Right atrium auricular region (tissue), 2 donors: ENCODE measurements at regions not wholly inside any gene's neighbourhood (a gene's known extent, or its start where the extent isn't known, plus 50 kb on each side); places are given as distances from the start of the nearest gene placed in this dataset.

Source experiments
- DNase-seq: peaks from one replicate; pipeline ENCODE4 v3.0.0-alpha.2; 2019; ENCODE audit warnings: low spot score
- H3K27ac ChIP-seq, 2 donors: fragments of 200-600 bp; sonication (generic); 1 replicate in 1 of 2; 2 replicates in 1 of 2; pipeline ENCODE4 v1.5.1; 2016 to 2019
- H3K27me3 ChIP-seq, 2 donors: fragments of 200-600 bp; sonication (generic); one replicate each; pipeline versions ENCODE4 v1.5.1 to v1.6.0; 2017 to 2019
- H3K36me3 ChIP-seq: fragments of 200-600 bp; sonication (generic); one replicate; pipeline ENCODE4 v1.5.1; 2016
- H3K4me1 ChIP-seq, 2 donors: fragments of 200-600 bp; sonication (generic); one replicate each; pipeline versions ENCODE4 v1.5.1 to v1.6.0; 2017 to 2019
- H3K4me3 ChIP-seq, 2 donors: fragments of 200-600 bp; sonication (generic); 1 replicate in 1 of 2; 2 replicates in 1 of 2; pipeline ENCODE4 v1.5.1; 2017 to 2019; ENCODE audit warnings: mild to moderate bottlenecking in 1 of 2, moderate library complexity in 1 of 2
- H3K9me3 ChIP-seq, 2 donors: fragments of 200-600 bp; sonication (generic); one replicate each; pipeline ENCODE4 v1.5.1; 2019
- CTCF ChIP-seq, 2 donors: fragments of 200-600 bp; sonication (generic); IDR thresholded peaks; one replicate each; pipeline ENCODE4 v1.5.1; 2019; ENCODE audit warnings: antibody characterized with exemption in 2 of 2

GRCh38 chr10:107280293-107280692 lies 115.8 kb upstream of the SORCS1 start:
- Histone ChIP-seq H3K27ac (no peak overlapping the region), H3K4me3 (no peak overlapping the region), H3K4me1 (no peaks in the 10 kb centered on the region), H3K27me3 (no peaks in the 10 kb centered on the region), H3K9me3 (no peaks in the 10 kb centered on the region), H3K36me3 (no peaks in the 10 kb centered on the region)
- no peak for DNase-seq
- TF ChIP-seq CTCF (IDR thresholded peaks at IDR 0.05) = no peak

GRCh38 chr10:107277591-107277990 lies 113.1 kb upstream of the SORCS1 start:
- H3K4me1 ChIP-seq = no peaks in the 10 kb centered on the region
- H3K4me3 ChIP-seq = no peak overlapping the region
- no peak for DNase-seq
- TF ChIP-seq CTCF (IDR thresholded peaks at IDR 0.05) = no peak
- no peaks in the 10 kb centered on the region for H3K27me3 ChIP-seq
- H3K27ac ChIP-seq = no peak overlapping the region
- no peaks in the 10 kb centered on the region for H3K36me3 ChIP-seq
- no peaks in the 10 kb centered on the region for H3K9me3 ChIP-seq

GRCh38 chr10:107275806-107276205 lies 111.3 kb upstream of the SORCS1 start:
- Histone ChIP-seq H3K4me1 (no peaks in the 10 kb centered on the region), H3K36me3 (no peaks in the 10 kb centered on the region), H3K9me3 (no peaks in the 10 kb centered on the region), H3K4me3 (no peak overlapping the region), H3K27me3 (no peaks in the 10 kb centered on the region), H3K27ac (no peak overlapping the region)
- no peak for DNase-seq
- TF ChIP-seq CTCF (IDR thresholded peaks at IDR 0.05) = no peak

- Histone ChIP-seq H3K27ac (no peak overlapping the region), H3K4me1 (no peaks in the 10 kb centered on the region), H3K27me3 (no peaks in the 10 kb centered on the region), H3K9me3 (no peaks in the 10 kb centered on the region), H3K36me3 (no peaks in the 10 kb centered on the region), H3K4me3 (no peak overlapping the region)
- no peak for TF ChIP-seq CTCF (IDR thresholded peaks at IDR 0.05)
- no peak for DNase-seq
Measured at GRCh38 chr10:107269626-107270025, 105.1 kb upstream of the SORCS1 start.

- Histone ChIP-seq H3K4me3 (no peak overlapping the region), H3K27ac (no peak overlapping the region), H3K27me3 (no peaks in the 10 kb centered on the region), H3K36me3 (no peaks in the 10 kb centered on the region), H3K4me1 (no peaks in the 10 kb centered on the region), H3K9me3 (no peaks in the 10 kb centered on the region)
- no peak for DNase-seq
- TF ChIP-seq CTCF (IDR thresholded peaks at IDR 0.05) = no peak
Measured at GRCh38 chr10:107264742-107265141, 100.2 kb upstream of the SORCS1 start.

GRCh38 chr10:107244122-107244521 lies 79.6 kb upstream of the SORCS1 start:
- Histone ChIP-seq H3K36me3 (no peaks in the 10 kb centered on the region), H3K4me1 (no peaks in the 10 kb centered on the region), H3K27ac (no peak overlapping the region), H3K27me3 (no peaks in the 10 kb centered on the region), H3K9me3 (no peaks in the 10 kb centered on the region), H3K4me3 (no peak overlapping the region)
- no peak for DNase-seq
- no peak for TF ChIP-seq CTCF (IDR thresholded peaks at IDR 0.05)
